D721Med (cell line): ENCODE measurements at regions not wholly inside any gene's neighbourhood (a gene's known extent, or its start where the extent isn't known, plus 50 kb on each side); places are given as distances from the start of the nearest gene placed in this dataset.
"Not testable (repeated sequence)": the region's sequence is repeated elsewhere in the genome, so short reads cannot be mapped to it uniquely, and the experiment has no call there.

Experiments
- DNase-seq: peaks from one replicate; pipeline ENCODE4 v3.0.0; 2011; ENCODE audit warnings: low spot score; ENCODE audit not compliant: insufficient read length
- FAIRE-seq: peaks from 2 replicates; lab custom pipeline; 2011; peaks lifted over from hg19 to GRCh38; lab: Jason Lieb, UNC
- TF ChIP-seq, protein P1 (sequence below): IDR thresholded peaks from 2 replicates; pipeline ENCODE4 v1.5.1; 2012; ENCODE audit warnings: mild to moderate bottlenecking, control low read depth; ENCODE audit not compliant: insufficient read depth; ENCODE audit errors: missing control alignments

DNA sequence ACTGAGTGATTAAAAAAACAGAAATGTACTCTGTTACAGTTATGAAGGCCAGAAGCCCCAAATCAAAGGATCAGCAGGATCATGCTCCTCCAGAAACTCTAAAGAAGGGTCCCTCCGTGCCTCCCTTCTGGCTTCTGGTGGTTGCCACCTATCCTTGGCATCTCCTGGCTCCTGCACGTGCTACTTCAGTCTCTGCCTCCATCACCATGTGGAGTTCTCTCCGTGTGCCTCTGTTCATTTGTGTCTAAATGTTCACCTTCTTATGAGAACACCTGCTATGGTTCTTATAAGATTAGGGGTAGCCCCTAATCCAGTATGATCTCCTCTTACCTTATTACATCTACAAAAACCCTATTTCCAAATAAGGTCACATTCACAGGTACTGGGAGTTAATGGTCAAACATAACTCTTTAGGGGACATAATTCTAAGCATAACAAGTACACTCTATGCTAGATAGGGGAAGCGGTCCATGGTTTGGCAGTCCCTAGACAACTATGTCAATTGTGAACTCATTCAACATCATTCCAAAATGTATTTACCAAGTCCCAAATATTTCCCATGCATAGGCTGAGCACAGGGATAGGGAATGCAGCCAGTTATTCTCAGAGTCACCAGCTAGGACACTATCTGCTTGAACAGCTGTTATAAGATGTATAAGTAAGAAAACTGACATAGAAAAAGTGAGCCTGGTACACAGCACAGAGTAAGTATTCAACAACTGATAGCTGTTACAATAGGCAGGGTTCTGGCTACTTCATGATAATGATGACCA lies 295.5 kb upstream of the BOD1L1 start:
- TF ChIP-seq, protein P1, sequence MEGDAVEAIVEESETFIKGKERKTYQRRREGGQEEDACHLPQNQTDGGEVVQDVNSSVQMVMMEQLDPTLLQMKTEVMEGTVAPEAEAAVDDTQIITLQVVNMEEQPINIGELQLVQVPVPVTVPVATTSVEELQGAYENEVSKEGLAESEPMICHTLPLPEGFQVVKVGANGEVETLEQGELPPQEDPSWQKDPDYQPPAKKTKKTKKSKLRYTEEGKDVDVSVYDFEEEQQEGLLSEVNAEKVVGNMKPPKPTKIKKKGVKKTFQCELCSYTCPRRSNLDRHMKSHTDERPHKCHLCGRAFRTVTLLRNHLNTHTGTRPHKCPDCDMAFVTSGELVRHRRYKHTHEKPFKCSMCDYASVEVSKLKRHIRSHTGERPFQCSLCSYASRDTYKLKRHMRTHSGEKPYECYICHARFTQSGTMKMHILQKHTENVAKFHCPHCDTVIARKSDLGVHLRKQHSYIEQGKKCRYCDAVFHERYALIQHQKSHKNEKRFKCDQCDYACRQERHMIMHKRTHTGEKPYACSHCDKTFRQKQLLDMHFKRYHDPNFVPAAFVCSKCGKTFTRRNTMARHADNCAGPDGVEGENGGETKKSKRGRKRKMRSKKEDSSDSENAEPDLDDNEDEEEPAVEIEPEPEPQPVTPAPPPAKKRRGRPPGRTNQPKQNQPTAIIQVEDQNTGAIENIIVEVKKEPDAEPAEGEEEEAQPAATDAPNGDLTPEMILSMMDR: no peak
- FAIRE-seq: no peak
- no peak for DNase-seq

DNA sequence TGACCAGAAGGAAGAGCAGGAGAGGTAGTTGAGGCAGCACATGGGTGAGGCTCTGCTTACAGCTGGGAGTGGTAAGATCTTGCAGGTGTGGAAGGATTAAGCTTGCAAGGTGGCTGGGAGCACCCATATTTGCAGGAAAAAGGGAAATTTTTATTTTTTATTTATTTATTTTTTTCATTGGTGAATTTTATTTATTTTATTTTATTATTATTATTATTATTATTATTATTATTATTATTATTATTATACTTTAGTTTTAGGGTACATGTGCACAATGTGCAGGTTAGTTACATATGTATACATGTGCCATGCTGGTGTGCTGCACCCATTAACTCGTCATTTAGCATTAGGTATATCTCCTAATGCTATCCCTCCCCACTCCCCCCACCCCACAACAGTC lies 297.4 kb upstream of the BOD1L1 start:
- not testable (repeated sequence) for DNase-seq, FAIRE-seq

DNA sequence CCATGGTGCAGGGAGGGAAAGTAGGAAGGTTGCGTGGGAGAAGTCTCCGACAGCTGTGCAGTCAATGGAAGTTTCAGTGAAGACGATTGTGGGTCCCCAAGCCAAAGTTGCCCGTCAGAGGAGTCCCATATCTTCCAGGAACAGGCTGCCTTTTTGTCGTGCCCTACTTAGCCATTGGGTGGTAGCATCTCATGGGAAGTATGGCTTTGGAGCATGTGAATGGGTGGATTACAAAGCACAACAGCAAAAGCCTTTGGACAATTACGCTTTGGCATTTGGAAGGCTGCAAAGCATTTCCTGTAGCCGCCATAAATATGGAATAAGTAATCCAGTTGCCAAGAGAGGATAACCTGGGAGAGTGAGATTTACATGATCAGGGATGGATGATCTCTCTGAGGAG lies 300.7 kb upstream of the BOD1L1 start:
- DNase-seq (no peak), FAIRE-seq (no peak)

DNA sequence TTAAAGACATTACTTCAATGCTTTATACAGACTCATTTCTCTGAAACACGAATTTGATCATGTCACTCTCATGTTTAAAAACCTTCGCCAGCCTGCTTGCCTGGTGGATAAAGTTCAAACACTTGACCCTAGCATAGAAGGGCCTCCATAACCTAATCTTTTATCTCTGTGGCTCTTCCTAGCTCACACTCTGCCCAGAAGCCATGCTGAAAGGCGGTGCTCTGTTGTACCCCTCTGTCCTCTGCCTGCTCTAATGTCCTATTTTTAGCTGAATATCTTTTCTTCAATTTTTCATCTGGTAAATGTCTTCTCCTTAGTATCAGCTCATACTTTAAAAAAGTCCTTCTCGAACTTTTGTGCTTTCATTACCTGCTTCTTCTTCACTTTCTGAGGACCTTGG lies 302.6 kb upstream of the BOD1L1 start:
- TF ChIP-seq, protein P1: no peak
- FAIRE-seq (no peak), DNase-seq (no peak)

More for the DNA sequence above, 300.7 kb upstream of the BOD1L1 start:
- TF ChIP-seq, protein P1: no peak

DNA sequence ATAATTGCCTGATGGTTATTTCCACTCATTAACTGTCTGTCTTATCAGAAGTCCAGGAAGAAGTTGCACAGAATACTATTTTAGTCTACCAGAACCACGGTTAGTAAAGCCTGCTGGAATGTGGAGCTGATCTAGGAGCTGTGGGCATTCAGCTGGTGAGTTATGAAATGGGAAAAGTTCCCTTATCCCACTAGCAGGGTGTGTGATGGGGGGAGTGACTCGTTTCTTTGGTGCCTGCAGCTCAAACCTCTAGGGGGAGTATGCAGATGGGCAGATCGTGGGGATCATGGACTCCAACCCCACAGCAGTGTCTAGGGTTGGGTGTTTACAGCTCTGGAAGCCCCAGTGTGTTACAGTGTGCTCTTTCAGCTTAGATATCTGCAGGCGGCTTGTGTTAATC lies 305.7 kb upstream of the BOD1L1 start:
- TF ChIP-seq, protein P1: no peak
- no peak for DNase-seq
- FAIRE-seq: no peak

DNA sequence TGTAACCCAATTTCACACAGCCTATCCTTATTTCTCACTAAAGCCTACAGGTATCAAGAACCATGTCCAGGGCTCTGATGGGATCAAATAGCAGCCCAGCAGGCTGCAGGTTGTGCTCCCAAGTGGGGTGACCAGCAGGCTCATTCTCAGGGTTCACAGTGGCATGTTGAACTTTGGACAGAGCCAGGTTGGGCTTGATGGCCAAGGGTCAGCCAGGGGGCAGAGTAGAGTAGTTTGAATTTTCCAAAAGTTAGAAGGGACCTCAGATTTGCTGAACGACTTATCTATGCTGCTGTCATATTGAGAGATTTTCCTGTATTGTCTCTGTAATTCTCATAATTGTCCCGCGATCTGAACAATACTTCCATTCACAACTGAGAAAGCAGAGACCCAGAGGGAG lies 310.8 kb upstream of the BOD1L1 start:
- DNase-seq (no peak), FAIRE-seq (no peak)
- TF ChIP-seq, protein P1: no peak

DNA sequence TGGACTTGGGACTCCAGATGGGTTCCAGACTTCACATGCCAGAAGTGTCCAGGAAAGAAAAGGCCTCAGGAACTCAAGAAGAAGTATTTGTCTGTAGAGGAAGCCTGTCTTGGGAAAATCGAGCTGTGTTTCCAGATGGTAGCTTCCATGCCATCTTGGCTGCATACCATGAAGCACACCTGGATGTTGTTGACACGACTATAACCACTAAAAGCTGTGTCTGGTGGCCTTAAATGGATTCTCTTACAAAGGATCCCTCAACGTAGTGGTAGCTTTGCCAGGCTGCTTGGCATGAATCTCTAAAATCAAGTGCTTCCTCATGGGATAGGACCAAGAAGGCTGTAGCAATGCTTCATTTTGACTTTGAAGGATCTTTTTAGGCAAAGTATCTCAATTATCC lies 313.4 kb upstream of the BOD1L1 start:
- DNase-seq: no peak
- TF ChIP-seq, protein P1: no peak
- FAIRE-seq: no peak
